DMS53 (cell line): ENCODE measurements at regions not wholly inside any gene's neighbourhood (a gene's known extent, or its start where the extent isn't known, plus 50 kb on each side); places are given as distances from the start of the nearest gene placed in this dataset.
A peak's percentile ranks its signal among the peaks of the same experiment; 100 is the strongest.

Experiments
- DNase-seq: peaks from one replicate; lab custom pipeline; 2025; lab: John Stamatoyannopoulos, UW

DNA sequence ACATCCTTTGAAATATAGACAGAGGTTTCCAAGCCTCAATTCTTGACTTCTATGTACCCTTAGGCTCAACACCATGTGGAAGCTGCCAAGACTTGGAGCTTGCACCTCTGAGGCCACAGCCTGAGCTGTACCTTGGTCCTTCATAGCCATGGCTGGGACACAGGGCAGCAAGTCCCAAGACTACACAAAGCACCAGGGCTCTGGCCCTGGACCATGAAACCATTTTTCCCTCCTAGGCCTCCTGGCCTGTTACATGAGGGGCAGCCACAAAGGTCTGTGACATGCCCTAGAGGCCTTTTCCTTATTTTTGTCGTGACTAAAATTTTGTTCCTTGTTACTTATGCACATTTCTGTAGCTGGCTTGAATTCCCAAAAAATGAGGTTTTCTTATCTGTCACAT lies 953.1 kb upstream of the ADGRL4 start:
- no peak for DNase-seq

DNA sequence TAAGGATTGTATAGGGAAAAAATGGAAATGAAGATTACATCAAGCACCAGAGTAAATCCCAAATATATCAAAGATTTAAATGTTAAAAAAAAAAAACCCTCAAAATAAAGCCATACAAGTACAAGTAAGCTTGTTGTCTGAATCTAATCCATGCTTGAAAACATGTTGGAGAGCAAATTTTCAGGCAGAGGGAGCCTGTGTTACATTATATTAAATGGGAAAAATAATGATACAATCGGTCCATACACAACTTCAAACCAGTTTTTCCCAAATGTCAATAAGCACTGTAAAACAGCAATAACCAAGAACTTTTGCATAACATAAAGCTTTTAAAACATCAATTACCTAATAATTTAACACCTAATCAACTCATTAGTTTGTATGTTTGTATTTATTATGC lies 949.4 kb upstream of the ADGRL4 start:
- DNase-seq: peak; percentile 7

DNA sequence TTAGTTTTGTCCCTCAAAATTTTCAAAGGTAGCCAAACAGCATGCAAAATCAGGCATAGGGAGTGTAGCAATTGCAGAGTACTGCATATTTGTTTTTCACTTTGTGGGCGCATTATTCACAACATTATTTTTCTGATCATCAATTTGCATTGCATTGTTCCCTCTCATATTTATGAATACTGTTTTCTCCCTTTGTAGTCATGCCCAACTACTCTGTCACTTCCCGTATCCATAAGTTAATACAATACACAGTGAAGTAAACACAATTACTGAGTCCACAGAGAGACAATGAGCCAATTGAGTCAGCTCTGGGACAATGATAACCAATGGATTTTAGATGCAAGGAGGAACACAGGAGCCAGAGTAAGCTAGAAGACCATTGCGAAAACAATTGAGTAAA lies 944.0 kb upstream of the ADGRL4 start:
- DNase-seq: no peak

DNA sequence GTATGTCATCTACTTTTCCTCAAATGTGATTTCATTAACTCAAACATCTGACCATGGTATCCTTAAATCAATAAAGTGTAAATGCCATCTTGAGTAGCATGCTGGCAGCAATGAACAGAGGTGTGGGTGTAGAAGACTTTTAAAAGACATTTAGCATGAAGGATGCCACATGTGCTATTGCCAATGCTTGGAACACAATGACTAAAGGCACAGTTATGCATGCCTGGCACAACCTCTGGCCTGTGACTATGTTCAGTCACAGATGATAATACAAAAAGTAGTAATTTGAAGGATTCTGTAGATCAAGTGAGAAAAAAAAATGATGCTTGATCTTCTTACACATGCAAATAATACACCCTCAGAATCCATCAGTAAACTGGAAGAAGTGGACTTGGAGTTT lies 938.9 kb upstream of the ADGRL4 start:
- no peak for DNase-seq

DNA sequence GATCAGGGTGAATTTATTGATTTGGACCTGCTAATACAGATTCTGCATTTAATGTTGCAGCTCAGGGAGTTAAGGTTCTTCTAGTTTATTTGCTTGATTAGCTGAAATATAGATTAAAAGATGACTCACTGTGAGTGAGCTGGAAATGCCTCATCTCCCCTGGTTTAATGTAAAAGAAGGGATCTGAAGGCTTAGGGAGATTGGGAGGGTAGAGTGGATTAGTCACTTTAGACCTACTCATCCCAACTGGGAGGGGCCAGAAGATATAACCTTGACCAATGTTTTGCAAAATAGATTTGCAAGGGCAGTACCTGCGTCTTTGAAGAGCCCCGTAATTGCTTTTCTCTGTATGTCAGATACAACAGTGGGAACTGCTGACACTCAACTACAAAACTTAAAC lies 922.8 kb upstream of the ADGRL4 start:
- DNase-seq: no peak

DNA sequence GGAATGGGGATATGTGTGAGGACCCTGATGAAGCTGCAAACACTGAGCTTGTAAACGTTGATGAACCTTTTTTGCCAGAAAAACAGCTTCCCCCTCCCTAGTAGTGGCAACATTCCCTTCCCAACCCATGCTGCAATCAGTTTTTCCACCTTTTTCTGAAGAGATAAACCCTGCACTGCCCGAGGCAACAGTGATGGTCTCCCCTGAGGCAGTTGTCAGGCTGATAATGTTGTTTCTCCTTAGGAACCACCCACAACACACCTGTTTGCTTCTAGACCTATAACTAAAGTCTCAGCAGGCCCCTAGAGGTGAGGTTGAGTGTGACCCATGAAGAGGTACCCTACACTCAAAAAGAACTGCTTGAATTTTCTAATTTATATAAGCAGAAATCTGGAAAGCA lies 922.4 kb upstream of the ADGRL4 start:
- DNase-seq: peak; percentile 12

DNA sequence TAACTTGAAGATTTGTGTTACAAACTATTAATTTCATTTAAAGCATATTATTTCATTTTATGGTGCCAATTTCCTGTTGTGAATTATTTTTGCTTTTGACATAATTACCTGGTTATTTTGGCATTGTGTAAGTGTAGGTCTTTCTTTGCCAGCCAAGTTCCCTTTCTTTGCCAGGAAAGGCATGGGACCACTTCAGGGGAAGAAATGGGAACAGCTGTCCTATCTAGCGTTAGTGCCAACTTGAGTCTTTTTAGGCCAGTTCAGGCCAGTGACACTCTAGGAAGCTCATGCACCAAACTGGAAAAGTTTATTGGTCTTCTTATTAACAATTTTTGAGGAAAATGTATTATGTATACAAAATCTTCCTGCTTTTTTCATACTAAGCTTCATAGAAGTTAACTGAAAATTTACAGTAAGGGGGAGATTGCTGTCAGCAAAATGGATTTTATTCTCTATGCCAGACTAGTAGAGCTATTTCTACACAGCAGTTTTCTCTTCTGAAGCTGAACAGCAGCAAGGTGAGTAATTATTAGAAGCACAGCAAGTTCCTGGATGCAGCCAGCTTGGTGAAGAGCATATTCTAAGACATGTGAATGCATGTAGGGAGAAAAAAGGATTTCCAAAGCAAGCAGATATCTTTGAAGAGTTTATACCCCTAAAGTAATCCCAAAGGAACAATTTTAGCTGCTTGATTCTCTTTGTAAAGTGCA lies 914.6 kb upstream of the ADGRL4 start:
- DNase-seq: no peak

DNA sequence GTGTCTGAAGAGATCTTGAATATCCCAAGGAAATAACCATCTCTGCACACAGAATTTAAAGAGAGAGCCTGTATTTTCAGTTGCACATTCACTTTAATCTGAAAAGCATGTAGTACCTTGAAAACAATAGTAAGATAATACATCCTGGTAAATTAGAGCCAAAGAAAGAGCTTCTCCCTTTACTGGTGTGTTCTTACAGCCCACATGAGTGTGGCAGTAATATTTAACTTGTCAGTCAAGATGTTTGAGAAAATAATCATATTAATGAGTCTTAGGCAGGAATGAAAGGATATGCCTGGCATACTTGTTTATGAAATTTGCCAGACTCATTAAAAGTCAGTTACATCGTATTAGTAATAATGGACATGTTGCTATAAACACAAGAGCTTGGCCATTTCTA lies 908.4 kb upstream of the ADGRL4 start:
- no peak for DNase-seq

DNA sequence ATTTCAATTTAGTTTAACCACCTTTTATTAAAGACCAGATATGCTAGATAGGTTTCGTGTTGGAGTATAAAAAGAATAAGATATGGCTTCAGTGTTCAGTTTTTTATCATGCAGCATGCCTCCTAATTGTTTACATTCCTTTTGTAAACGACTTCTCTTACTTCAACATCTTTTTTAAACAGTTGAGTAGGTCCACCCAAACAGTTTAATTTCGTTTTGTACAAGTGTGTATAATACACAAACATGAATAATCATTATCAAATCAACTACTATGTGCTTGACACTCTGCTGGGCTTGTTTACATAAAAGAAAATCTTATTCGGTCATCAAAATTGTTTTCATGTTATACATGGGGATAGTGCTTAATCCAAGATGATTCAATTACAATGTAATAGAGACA lies 906.3 kb upstream of the ADGRL4 start:
- DNase-seq: no peak

DNA sequence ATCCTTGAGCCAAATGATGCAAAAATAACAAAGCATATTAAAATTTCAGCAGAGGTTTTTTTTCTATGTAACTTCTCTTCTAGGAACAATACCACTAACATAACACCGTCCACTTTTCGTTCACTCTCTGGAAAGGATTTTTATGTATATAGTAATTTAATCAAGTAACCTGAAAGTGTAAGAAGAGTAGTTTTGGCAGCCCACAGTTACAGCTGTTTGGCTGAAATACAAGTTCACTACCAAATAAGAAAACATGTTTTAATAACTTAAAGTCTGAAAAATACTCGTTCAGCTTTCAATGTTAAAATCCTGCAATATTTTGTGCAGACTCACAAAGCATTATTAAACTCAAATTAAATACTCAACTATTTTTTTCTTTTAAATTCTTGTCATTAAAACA lies 896.8 kb upstream of the ADGRL4 start:
- DNase-seq: no peak

DNA sequence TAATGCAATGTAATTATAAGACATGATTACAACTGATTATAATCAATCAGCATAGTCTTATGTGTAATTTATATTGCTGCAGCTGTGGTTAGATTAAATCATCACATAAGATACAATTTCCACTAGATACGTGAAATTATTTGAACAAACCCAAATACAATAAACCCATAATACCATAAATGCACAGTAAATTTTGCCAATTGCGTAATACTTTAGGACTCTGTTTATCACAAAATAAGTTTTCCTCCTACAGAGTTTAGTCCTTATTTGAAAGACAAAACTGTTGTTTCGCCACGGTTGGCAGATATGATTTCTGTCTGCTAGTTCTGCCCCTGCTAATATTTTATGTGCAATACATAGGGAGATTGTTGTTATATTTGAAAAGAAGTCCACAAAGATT lies 895.9 kb upstream of the ADGRL4 start:
- DNase-seq: no peak

DNA sequence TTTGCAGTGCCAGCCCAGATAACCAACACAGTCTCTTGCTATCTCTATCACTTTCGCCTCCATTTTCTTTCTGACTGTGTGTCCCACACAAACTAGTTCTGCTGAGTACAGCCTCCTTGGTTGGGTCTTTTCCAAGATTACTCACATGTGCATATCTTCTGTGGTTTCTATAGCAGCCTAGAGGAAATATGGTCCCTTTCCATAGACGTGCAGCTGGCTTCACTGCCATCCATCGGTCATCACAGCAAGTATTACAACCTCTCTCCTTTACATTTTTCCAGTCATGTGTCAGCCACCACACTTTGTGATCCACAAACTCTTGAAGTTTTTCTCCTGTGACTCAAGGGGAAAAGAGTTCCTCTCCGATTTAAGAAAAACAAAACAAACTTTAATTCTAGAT lies 893.4 kb upstream of the ADGRL4 start:
- DNase-seq: no peak

DNA sequence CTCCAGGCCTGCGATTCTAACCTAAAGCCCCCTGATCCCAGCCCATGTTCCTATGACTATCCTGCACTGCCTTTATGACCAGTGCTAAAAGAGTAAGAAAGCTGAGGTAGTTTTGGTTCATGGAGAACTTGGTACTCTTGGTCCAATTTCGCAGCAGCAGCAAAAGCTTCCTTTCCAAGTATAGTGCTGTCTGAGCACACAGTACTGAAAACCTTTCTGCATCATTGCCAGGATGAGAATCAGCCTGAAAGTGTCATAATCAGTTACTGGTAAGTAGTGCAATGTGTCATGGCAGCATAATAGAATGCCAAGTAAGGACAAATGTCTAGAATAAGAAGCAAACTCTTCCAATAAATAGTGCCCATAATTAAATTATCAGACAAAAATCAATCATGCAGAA lies 889.6 kb upstream of the ADGRL4 start:
- DNase-seq: no peak

DNA sequence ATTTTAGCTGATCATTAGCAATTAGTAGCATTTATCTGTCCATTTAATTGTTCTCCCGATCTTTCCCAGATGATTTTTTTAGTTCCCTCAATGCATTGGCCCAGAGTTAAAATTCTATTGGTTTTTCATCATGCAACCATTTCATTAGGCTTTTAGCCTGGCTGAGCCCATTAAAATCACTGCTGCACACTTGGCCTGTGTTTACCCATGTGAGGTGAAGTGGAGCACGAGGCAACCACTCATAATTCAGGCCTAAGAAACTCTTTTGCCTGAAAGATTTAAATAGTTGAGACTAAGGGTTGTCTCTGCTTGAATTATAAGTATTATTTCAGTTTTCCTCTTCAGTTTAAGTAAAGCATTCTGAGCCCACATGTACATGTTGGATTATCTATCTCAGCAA lies 889.0 kb upstream of the ADGRL4 start:
- no peak for DNase-seq

DNA sequence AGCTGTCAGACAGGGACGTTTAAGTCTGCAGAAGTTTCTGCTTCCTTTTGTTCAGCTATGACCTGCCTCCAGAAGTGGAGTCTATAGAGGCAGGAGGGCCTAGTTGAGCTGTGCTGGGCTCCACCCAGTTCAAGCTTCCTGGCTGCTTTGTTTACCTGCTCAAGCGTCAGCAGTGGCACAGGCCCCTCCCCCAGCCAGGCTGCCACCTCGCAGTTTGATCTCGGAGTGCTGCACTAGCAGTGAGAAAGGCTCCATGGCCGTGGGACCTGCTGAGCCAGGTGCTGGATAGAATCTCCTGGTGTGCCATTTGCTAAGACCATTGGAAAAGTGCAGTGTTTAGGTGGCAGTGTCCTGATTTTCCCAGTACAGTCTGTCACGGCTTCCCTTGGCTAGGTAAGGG lies 887.6 kb upstream of the ADGRL4 start:
- DNase-seq: peak; percentile 88

DNA sequence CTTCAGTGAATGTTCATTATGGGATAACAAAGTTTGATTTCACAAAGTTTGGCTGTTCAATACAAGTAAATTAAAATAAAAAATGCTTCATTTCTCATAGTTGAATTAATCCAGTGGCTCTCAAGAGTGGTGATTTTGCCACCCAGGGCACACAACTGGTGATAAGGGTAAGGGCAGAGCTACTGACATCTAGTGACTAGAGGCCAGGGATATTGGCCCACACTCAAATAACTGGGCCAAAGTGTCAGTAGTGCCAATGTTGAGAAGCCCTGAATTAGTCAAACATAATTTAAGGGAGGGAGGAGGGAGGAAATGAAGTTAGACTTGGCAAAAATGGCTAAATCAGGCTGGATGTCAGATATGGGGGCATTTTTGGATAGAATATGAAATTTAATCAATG lies 880.5 kb upstream of the ADGRL4 start:
- DNase-seq: no peak

DNA sequence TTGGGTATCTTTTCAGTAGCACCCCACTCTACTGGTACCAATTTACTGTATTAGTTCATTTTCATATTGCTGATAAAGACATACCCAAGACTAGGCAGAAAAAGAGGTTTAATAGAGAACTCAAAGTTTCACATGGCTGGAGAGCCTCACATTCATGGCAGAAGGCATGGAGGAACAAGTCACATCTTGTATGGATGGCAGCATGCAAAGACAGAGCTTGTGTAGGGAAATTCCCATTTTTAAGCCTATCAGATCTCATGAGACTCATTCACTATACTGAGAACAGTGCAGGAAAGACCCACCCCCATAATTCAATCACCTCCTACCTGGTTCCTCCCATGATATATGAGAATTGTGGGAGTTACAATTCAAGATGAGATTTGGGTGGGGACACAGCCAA lies 878.6 kb upstream of the ADGRL4 start:
- DNase-seq: no peak

DNA sequence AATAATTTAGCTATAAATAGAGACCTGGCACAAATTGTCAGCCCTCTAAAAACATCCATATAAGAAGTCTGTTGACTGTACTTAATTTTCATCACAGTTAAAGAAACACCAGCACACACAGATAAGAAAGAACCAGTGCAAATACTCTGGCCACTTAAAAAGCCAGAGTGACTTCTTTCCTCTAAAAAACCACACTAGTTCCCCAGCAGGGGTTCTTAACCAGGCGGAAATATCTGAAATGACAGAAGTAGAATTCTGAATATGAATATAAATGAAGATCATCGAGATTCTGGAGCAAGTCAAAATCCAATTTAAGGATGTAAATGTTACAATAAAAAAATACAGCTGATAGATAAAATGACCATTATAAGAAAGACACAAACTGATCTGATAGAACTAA lies 870.6 kb upstream of the ADGRL4 start:
- DNase-seq: no peak

DNA sequence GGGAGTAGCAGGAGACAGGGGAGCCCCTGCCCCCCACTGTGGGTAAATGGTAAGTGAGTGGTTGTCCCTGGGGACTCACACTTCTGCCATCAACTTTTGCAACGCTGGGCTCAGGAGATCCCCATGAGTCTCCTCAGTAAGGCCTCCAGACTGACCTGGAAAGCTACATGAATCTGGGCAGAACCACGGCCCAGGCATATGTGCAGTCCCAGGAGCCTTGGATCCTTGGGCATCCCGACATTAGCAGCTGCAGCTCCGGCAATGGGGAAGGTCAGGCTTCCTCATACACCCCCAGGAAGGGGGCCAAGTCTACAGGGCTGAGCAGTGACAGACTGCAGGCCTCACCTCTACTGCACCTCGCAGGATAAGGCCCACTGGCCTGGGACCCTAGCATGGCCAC lies 868.7 kb upstream of the ADGRL4 start:
- no peak for DNase-seq

DNA sequence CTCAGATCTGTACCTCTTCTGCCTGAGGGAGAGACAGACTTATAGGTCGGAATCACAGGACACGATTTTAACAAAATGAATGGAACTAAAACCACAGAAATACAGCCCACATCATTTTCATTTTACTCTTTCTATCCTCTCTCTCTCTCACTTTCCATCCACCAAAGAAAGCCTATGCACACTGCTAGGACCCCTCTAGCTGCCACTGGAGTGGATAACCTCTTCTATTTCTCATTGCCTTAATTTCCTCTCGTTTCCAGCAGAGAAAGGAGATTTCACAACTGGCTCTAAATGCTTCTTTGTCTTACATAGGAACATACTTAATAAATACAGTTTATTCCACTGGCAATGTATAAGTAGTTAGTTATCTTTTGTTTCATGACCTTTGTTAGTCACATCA lies 867.8 kb upstream of the ADGRL4 start:
- DNase-seq: no peak

DNA sequence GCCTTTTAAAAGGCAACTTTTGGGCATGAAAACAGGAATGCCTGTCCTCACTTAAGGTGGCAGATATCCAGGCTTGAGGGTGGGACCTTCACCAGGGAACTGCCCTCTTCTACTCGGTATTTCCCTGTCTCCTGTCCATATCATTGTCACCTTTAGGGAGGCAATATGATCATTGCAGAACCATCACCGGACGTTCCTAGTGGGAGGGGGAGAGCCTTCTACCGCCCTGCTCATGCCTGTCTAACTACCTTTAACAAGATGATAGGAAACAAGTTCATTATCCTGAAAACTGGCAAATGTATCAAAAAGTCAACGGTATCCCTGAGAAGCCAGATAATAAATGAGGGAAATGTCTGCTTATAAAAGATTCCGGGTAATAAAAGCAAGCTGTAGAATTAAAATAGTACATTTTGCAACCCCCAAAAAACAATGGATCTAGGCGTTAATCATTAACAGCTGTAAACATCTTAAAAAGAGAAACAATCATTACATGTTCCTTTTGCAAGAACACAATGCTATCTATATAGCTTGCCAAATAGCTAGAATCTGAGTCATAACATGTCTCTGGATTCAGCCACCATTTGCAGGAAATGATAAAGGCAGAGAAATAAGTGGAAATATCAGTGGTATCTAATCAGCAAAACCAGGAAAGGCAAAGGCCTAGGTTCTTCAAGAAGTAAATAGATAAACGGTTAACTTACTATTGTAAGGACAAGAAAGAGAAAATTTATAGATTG lies 852.9 kb upstream of the ADGRL4 start:
- DNase-seq: peak; percentile 49

DNA sequence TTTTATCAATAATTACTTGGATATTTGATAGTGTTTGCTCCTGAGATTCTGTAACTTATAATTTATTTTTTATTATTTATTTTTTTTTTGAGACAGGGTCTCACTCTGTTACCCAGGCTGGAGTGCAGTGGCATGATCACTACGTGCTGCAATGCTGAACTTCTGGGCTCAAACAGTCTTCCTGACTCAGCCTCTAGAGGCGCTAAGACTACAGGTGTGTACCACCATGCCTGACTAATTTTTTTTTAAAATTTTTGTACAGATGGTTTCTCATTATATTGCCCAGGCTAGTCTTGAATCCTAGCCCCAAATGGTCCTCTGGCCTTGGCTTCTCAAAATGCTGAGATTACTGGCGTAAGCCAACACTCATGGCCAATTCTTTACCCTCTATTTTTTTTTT lies 845.5 kb upstream of the ADGRL4 start:
- DNase-seq: peak; percentile 68

DNA sequence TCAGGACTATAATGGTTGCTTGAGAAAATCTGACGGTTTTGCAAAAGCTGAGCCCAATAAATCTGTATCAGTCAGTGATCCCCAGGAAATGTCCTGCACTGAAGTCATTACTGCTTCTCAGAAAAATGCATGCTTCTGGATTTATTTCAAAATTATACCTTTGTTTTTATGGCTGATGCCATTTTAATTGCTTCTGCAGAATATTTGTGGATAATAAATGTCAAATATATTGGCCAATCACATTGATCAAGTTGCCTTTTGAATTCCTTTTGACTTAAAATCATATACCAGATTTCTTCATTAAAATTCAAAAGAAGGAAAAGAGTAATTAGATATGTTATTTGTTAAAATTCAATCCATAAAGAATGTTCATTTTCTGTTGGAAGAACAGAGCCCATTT lies 842.9 kb upstream of the ADGRL4 start:
- no peak for DNase-seq

DNA sequence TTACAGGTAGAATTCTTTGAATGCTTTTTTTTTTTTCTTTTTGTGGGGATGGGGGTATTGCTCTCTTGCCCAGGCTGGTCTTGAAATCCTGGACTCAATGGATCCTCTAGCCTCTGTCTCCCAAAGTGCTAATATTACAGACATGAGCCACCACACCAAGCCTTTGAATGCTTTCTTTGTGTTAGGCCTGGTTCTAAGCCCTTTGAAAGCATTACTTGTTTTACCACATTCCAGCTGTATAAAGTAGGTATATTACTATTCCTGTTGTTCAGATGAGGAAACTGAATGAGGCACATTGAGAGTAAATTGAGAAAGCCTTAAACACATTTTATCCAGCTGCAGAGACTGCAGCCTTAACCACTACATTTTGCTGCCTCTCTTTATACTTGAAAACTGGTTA lies 841.8 kb upstream of the ADGRL4 start:
- DNase-seq: no peak
